Muscle of leg (tissue), 3 donors: ENCODE measurements at regions not wholly inside any gene's neighbourhood (a gene's known extent, or its start where the extent isn't known, plus 50 kb on each side); places are given as distances from the start of the nearest gene placed in this dataset.
"Not testable (repeated sequence)": the region's sequence is repeated elsewhere in the genome, so short reads cannot be mapped to it uniquely, and the experiment has no call there.

Experiments
- DNase-seq: peaks from one replicate; pipeline ENCODE4 v3.0.0; 2013
- H3K27ac ChIP-seq: one replicate; pipeline ENCODE4 v1.5.1; 2013; ENCODE audit warnings: mild to moderate bottlenecking, low read length, control low read depth
- H3K27me3 ChIP-seq: one replicate; pipeline ENCODE4 v1.6.1; 2013; ENCODE audit warnings: low read length; ENCODE audit not compliant: control insufficient read depth, insufficient read depth
- H3K36me3 ChIP-seq: one replicate; pipeline ENCODE4 v1.6.1; 2013; ENCODE audit warnings: low read length; ENCODE audit not compliant: control insufficient read depth, insufficient read depth
- H3K4me1 ChIP-seq: one replicate; pipeline ENCODE4 v1.6.1; 2013; ENCODE audit warnings: low read length; ENCODE audit not compliant: control insufficient read depth, insufficient read depth
- H3K4me3 ChIP-seq: one replicate; pipeline ENCODE4 v1.5.1; 2013; ENCODE audit warnings: low read length, control low read depth
- H3K9me3 ChIP-seq: replicated peaks from 2 replicates; pipeline ENCODE4 v1.6.1; 2013; ENCODE audit warnings: low read depth, low read length; ENCODE audit not compliant: control insufficient read depth
- WGBS: methylation state at CpG from one replicate; pipeline ENCODE4 v1.1.5; 2013; ENCODE audit warnings: missing lambda C conversion rate; ENCODE audit not compliant: insufficient coverage; 5-methylcytosine and 5-hydroxymethylcytosine counted together

- 6% methylated on average over 3 of the region's 4 CpGs for WGBS
- no peaks in the 10 kb centered on the region for H3K27me3 ChIP-seq
- no peaks in the 10 kb centered on the region for H3K36me3 ChIP-seq
- no peak overlapping the region for H3K4me3 ChIP-seq
- H3K4me1 ChIP-seq, result peaks cover 3% of the 10 kb centered on the region
- peak; percentile 80 for DNase-seq
- H3K9me3 ChIP-seq, result no peaks in the 10 kb centered on the region
- H3K27ac ChIP-seq, result no peak overlapping the region
Measured at GRCh38 chr12:76183459-76184186, 99.1 kb upstream of the NAP1L1 start.

- H3K9me3 ChIP-seq, result no peaks in the 10 kb centered on the region
- no peak overlapping the region for H3K4me3 ChIP-seq
- no peaks in the 10 kb centered on the region for H3K27me3 ChIP-seq
- H3K27ac ChIP-seq, result no peak overlapping the region
- DNase-seq, result no peak
- H3K36me3 ChIP-seq, result no peaks in the 10 kb centered on the region
- 83% methylated on average over 3 of the region's 4 CpGs for WGBS
- peaks cover 3% of the 10 kb centered on the region for H3K4me1 ChIP-seq
Measured at GRCh38 chr12:76180401-76181277, 96.2 kb upstream of the NAP1L1 start.

- H3K36me3 ChIP-seq, result no peaks in the 10 kb centered on the region
- WGBS, result 100% methylated on average over 1 of the region's 3 CpGs
Measured at GRCh38 chr12:76178452-76178851, 94.0 kb upstream of the NAP1L1 start.

GRCh38 chr12:76177821-76178220 lies 93.3 kb upstream of the NAP1L1 start:
- DNase-seq, result no peak
- Histone ChIP-seq H3K9me3 (no peaks in the 10 kb centered on the region), H3K4me3 (no peak overlapping the region), H3K36me3 (no peaks in the 10 kb centered on the region), H3K4me1 (no peaks in the 10 kb centered on the region), H3K27ac (no peak overlapping the region), H3K27me3 (no peaks in the 10 kb centered on the region)
- WGBS, result 100% methylated on average over 1 of the region's 4 CpGs

More at GRCh38 chr12:76178452-76178851, 94.0 kb upstream of the NAP1L1 start:
- H3K4me3 ChIP-seq, result no peak overlapping the region
- no peak for DNase-seq
- peaks cover 2% of the 10 kb centered on the region for H3K4me1 ChIP-seq
- H3K27ac ChIP-seq, result no peak overlapping the region
- no peaks in the 10 kb centered on the region for H3K9me3 ChIP-seq
- no peaks in the 10 kb centered on the region for H3K27me3 ChIP-seq

GRCh38 chr12:76176940-76177339 lies 92.5 kb upstream of the NAP1L1 start:
- no peak overlapping the region for H3K4me3 ChIP-seq
- DNase-seq, result no peak
- H3K4me1 ChIP-seq, result no peaks in the 10 kb centered on the region
- no peaks in the 10 kb centered on the region for H3K27me3 ChIP-seq
- no peak overlapping the region for H3K27ac ChIP-seq
- no peaks in the 10 kb centered on the region for H3K9me3 ChIP-seq
- H3K36me3 ChIP-seq, result no peaks in the 10 kb centered on the region

- not testable (repeated sequence) for H3K36me3 ChIP-seq, H3K4me1 ChIP-seq, H3K4me3 ChIP-seq, H3K27me3 ChIP-seq, H3K27ac ChIP-seq, H3K9me3 ChIP-seq, DNase-seq
- 62% methylated on average over 3 of the region's 5 CpGs for WGBS
Measured at GRCh38 chr12:76175946-76176345, 91.5 kb upstream of the NAP1L1 start.

GRCh38 chr12:76173756-76174155 lies 89.3 kb upstream of the NAP1L1 start:
- Histone ChIP-seq H3K4me1 (no peaks in the 10 kb centered on the region), H3K36me3 (no peaks in the 10 kb centered on the region), H3K27me3 (no peaks in the 10 kb centered on the region), H3K4me3 (no peak overlapping the region), H3K9me3 (no peaks in the 10 kb centered on the region), H3K27ac (no peak overlapping the region)
- no peak for DNase-seq
- no CpG with 5 or more reads among the region's 5 CpGs for WGBS

GRCh38 chr12:76158518-76159321 lies 74.2 kb upstream of the NAP1L1 start:
- 55% methylated on average over 5 of the region's 11 CpGs for WGBS
- peak; percentile 50 for DNase-seq
- H3K4me1 ChIP-seq, result no peaks in the 10 kb centered on the region
- H3K36me3 ChIP-seq, result no peaks in the 10 kb centered on the region
- H3K27ac ChIP-seq, result no peak overlapping the region
- H3K4me3 ChIP-seq, result no peak overlapping the region
- no peaks in the 10 kb centered on the region for H3K27me3 ChIP-seq
- no peaks in the 10 kb centered on the region for H3K9me3 ChIP-seq

GRCh38 chr12:76156726-76157125 lies 72.2 kb upstream of the NAP1L1 start:
- Histone ChIP-seq H3K4me3 (no peak overlapping the region), H3K27ac (no peak overlapping the region), H3K9me3 (no peaks in the 10 kb centered on the region), H3K36me3 (no peaks in the 10 kb centered on the region), H3K27me3 (no peaks in the 10 kb centered on the region), H3K4me1 (no peaks in the 10 kb centered on the region)
- no peak for DNase-seq

GRCh38 chr12:76156314-76156713 lies 71.8 kb upstream of the NAP1L1 start:
- no peak for DNase-seq
- Histone ChIP-seq H3K27me3 (no peaks in the 10 kb centered on the region), H3K4me3 (no peak overlapping the region), H3K36me3 (no peaks in the 10 kb centered on the region), H3K4me1 (no peaks in the 10 kb centered on the region), H3K9me3 (no peaks in the 10 kb centered on the region), H3K27ac (no peak overlapping the region)
- no CpG with 5 or more reads among the region's 1 CpG for WGBS
